HUES6 (cell line): ENCODE measurements at regions not wholly inside any gene's neighbourhood (a gene's known extent, or its start where the extent isn't known, plus 50 kb on each side); places are given as distances from the start of the nearest gene placed in this dataset.

Experiments used
- H3K27ac ChIP-seq: 2 replicates; pipeline ENCODE4 v1.7.0; 2013; ENCODE audit warnings: low read depth, mild to moderate bottlenecking, low read length, inconsistent platforms
- H3K27me3 ChIP-seq: 2 replicates; pipeline ENCODE4 v1.6.1; 2013; ENCODE audit warnings: low read length; ENCODE audit not compliant: control insufficient read depth, insufficient read depth
- H3K36me3 ChIP-seq: 2 replicates; pipeline ENCODE4 v1.6.1; 2013; ENCODE audit warnings: low read length; ENCODE audit not compliant: control insufficient read depth, insufficient read depth
- H3K4me1 ChIP-seq: 2 replicates; pipeline ENCODE4 v1.6.1; 2013; ENCODE audit warnings: low read length; ENCODE audit not compliant: control insufficient read depth, insufficient read depth
- H3K4me3 ChIP-seq: 2 replicates; pipeline ENCODE4 v1.5.1; 2013; ENCODE audit warnings: low read depth, low read length
- H3K9ac ChIP-seq: one replicate; pipeline ENCODE4 v1.6.1; 2013; ENCODE audit warnings: mild to moderate bottlenecking, low read length
- H3K9me3 ChIP-seq: 2 replicates; pipeline ENCODE4 v1.6.1; 2013; ENCODE audit warnings: low read depth, low read length; ENCODE audit not compliant: control insufficient read depth, insufficient read depth

DNA sequence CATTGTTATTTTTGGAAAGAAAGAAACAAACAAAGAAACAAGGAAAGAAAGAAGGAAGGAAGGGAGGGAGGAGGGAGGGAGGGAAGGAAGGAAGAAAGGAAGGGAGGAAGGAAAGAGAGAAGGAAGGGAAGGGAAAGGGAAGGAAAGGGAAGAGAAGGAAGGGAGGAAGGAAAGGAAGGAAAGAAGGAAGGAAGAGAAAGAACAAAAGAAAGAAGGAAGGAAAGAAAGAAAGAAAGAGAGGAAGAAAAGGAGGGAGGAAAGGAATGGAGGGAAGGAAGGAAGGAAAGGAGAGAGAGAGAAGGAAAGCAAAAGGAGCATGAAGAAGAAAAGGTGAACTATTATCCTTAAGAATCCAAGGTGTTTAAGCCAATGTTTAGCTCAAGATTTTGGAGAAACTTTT, 262.7 kb upstream of the STT3B start:
- Histone ChIP-seq H3K27me3 (no peaks in the 10 kb centered on the region), H3K9ac (no peak overlapping the region), H3K4me3 (no peak overlapping the region), H3K9me3 (no peaks in the 10 kb centered on the region), H3K4me1 (no peaks in the 10 kb centered on the region), H3K27ac (no peak overlapping the region), H3K36me3 (no peaks in the 10 kb centered on the region)

DNA sequence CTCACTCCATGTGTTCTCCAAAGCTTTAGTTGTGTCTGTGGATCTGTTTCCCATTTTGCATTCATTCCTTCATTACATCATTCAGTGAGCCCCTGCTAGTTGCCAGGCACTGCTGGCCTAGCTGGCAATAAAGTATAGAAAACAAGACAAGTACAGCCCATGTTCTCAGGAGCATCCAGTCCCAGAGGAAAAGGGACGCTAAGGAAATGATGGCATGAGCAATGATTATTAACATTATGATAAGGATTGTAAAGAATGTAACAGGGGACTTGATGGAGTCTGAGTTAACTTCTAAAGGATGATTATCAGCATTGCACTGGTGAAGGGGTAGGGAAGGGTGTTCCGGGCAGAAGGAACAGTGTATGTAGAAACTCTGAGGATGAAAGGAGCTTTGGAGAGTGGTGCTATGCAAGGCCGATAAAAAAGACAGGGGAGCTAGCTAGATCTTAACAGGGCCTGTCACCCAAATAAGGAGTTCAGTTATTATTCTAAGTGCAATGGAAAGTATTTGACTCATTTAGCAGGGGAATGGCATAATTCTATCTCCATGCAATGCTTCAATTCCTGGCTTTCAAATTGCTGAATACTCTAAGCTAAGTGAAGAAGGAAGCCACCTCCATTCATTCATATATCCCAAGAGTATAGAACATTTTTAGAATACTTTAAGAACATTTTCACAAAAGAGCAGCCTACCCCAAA, 258.2 kb upstream of the STT3B start:
- no peak overlapping the region for H3K4me3 ChIP-seq
- no peaks in the 10 kb centered on the region for H3K9me3 ChIP-seq
- no peaks in the 10 kb centered on the region for H3K27me3 ChIP-seq
- no peak overlapping the region for H3K9ac ChIP-seq
- H3K4me1 ChIP-seq = peaks cover 3% of the 10 kb centered on the region; the same call in 1 of the 2 replicates
- H3K27ac ChIP-seq = no peak overlapping the region
- H3K36me3 ChIP-seq = no peaks in the 10 kb centered on the region

GRCh38 chr3:31275038-31275572, 257.6 kb upstream of the STT3B start:
- H3K4me1 ChIP-seq = peaks cover 3% of the 10 kb centered on the region; the same call in 1 of the 2 replicates
- H3K9ac ChIP-seq = no peak overlapping the region
- no peak overlapping the region for H3K4me3 ChIP-seq
- no peaks in the 10 kb centered on the region for H3K9me3 ChIP-seq
- no peaks in the 10 kb centered on the region for H3K36me3 ChIP-seq
- no peak overlapping the region for H3K27ac ChIP-seq
- H3K27me3 ChIP-seq = no peaks in the 10 kb centered on the region

DNA sequence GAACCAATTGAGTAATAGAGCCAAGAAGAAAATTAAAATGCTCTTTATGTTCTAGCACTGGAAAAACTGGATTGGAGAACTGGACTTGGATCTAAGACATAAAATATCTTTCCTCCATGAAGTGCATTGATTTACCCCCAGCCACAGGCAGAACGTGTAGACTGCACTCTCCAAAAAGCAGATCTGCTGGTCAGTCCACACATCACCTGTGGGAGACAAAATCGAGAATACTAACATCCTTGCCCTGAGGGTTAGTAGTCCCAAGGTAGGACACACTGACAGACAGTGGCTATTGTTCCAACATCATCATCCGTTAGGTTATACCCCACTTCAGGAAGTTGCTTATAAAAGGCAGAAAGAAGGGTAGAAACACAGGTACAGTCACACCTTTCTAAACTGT, 257.1 kb upstream of the STT3B start:
- Histone ChIP-seq H3K27me3 (no peaks in the 10 kb centered on the region), H3K9ac (no peak overlapping the region), H3K4me1 (peaks cover 3% of the 10 kb centered on the region; the same call in 1 of the 2 replicates), H3K36me3 (no peaks in the 10 kb centered on the region), H3K4me3 (no peak overlapping the region), H3K27ac (no peak overlapping the region), H3K9me3 (no peaks in the 10 kb centered on the region)

GRCh38 chr3:31277582-31277981, 255.1 kb upstream of the STT3B start:
- no peaks in the 10 kb centered on the region for H3K36me3 ChIP-seq
- H3K27ac ChIP-seq = no peak overlapping the region
- H3K4me3 ChIP-seq = no peak overlapping the region
- no peaks in the 10 kb centered on the region for H3K27me3 ChIP-seq
- no peak overlapping the region for H3K9ac ChIP-seq
- peaks cover 3% of the 10 kb centered on the region; the same call in 1 of the 2 replicates for H3K4me1 ChIP-seq
- H3K9me3 ChIP-seq = no peaks in the 10 kb centered on the region

DNA sequence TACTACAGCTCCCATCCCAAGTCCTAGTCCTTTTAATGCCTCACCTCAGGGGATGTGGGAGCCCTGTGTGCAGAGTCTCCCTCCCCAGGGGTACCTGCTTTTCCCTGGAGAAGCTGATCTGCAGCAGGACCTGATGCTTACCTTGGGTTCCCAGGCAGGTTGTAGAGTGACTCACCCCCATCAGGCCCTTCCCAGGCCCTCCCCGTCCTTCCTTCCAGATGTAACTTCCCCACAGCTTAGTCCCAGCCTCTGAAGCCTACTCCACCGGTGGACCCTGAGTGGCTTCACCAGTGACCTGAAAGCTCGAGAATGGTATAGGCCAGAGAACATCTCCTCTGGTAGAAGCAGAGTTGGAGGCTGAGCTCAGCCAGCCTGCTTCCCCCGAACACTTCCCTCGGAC, 254.2 kb upstream of the STT3B start:
- H3K9me3 ChIP-seq = no peaks in the 10 kb centered on the region

DNA sequence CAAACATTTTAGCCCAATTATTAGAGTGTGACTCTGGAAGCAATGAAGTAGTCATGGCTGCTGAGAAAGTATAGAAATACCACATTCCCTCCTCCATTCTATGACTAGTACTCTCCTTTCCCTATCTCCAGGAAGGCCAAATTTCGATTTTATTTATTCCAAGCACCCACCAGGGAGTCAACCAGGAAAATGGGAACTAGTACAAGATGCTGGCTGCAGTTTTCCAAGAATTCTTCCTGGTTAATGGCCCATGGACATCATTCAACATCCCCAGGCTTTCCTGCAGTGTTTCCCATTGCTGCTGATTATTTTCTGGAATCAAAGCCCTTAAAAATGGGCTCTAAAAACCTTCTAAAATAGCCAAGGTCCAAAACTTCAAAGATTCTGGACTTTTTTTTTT, 247.9 kb upstream of the STT3B start:
- Histone ChIP-seq H3K27me3 (no peaks in the 10 kb centered on the region), H3K36me3 (no peaks in the 10 kb centered on the region), H3K4me1 (peaks cover 17% of the 10 kb centered on the region), H3K9ac (no peak overlapping the region), H3K9me3 (no peaks in the 10 kb centered on the region), H3K27ac (no peak overlapping the region), H3K4me3 (no peak overlapping the region)

More for the DNA sequence above, 254.2 kb upstream of the STT3B start:
- no peak overlapping the region for H3K27ac ChIP-seq
- H3K4me3 ChIP-seq = no peak overlapping the region
- no peak overlapping the region for H3K9ac ChIP-seq
- H3K4me1 ChIP-seq = peaks cover 3% of the 10 kb centered on the region; the same call in 1 of the 2 replicates
- no peaks in the 10 kb centered on the region for H3K27me3 ChIP-seq
- H3K36me3 ChIP-seq = no peaks in the 10 kb centered on the region

DNA sequence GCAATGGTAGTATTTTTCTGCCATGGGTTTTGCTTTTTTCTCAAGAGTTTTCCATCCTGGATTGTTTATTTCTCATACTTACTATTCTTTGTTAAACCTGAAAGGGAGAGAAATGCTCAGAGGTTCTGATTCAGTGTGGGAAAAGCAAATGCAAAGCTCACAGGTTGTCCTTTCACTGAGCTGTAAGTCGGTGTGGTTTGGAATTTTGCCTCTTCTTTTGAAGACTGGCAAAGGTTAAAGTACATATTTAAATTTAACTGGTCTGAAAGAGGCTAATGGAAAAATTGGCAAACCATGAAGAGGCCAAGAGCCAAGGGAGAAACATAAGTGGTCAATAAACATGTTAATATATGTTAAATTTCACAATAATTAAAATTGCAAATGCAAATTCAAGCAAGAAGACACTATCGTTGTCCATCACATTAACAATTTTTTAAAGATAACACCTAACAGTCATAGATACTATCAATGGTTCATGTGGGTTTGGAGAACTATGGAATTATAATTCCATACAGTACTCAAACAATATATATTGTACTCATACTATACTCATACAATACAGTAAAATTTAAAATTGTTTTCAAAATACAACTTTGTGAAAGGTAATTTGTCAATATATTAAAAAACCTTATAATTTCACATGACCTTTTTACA, 246.8 kb upstream of the STT3B start:
- no peaks in the 10 kb centered on the region for H3K36me3 ChIP-seq
- no peaks in the 10 kb centered on the region for H3K9me3 ChIP-seq
- H3K4me3 ChIP-seq = no peak overlapping the region
- peaks cover 22% of the 10 kb centered on the region for H3K4me1 ChIP-seq
- no peaks in the 10 kb centered on the region for H3K27me3 ChIP-seq
- H3K27ac ChIP-seq = no peak overlapping the region
- H3K9ac ChIP-seq = no peak overlapping the region

DNA sequence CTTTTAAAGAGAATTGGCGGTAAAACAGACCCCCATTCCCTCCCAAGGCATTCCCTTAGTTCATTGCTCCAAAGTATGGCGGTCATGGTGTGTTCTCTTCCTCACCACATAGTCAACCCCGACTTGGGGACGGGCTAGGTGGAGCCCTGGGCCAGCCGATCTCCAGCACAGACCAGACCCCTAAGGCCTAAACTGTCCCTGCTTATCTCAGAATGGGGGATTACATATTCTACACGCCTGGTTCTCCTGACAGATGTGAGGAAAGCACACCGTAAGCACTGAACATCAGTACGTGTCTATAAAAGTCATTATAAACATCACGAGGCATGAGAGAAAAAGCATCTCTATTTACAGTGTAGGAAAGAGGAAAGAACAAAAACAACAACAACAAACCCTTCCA, 244.5 kb upstream of the STT3B start:
- Histone ChIP-seq H3K27me3 (no peaks in the 10 kb centered on the region), H3K36me3 (no peaks in the 10 kb centered on the region), H3K4me3 (no peak overlapping the region), H3K27ac (no peak overlapping the region; the same call in 1 of the 2 replicates), H3K9ac (no peak overlapping the region), H3K4me1 (peaks cover 23% of the 10 kb centered on the region), H3K9me3 (no peaks in the 10 kb centered on the region)

DNA sequence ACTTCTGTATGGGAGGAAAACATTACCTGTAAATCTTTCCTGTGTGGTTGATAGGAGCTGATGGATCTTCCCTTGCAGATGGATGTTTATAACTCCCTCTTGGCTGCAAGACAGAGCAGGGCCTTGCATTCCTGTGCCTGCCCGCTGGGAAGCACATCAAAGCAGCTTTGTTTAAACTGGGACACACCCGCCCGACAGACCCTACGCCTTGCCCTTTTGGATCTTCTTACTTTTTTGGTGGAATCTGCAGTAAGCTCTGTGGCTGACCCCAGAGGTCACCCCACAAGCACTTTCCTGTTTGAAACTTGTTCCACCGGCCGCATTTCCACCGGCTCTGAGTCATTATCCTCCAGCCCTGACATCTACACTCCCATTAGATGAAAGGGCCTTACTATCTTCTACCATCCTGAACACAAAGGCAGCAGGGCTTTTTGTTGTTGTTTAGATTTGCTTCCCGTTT, 244.1 kb upstream of the STT3B start:
- H3K36me3 ChIP-seq = no peaks in the 10 kb centered on the region
- peaks cover 23% of the 10 kb centered on the region for H3K4me1 ChIP-seq

DNA sequence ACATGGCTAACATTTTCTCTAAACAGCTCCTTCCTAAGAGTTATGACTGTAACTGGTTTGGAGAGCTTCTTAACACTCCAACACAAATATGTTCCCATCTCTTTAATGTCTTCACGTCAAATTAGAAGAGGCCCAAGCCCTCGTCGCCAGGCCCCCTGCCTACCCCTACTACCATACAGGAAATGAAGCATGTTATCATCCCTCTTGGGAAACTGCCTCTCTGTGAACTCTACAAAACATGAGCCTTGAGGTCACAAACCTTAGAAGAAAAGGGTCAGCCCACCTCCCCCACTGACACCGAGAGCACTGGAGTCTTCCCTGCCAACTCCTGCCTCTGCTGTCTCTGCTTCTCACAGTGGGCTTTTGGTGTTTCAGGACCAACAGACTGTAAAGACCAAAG, 243.1 kb upstream of the STT3B start:
- Histone ChIP-seq H3K9me3 (no peaks in the 10 kb centered on the region), H3K9ac (no peak overlapping the region), H3K27ac (no peak overlapping the region), H3K36me3 (no peaks in the 10 kb centered on the region), H3K4me1 (peaks cover 24% of the 10 kb centered on the region), H3K27me3 (no peaks in the 10 kb centered on the region), H3K4me3 (no peak overlapping the region)

More for the DNA sequence above, 244.1 kb upstream of the STT3B start:
- Histone ChIP-seq H3K27me3 (no peaks in the 10 kb centered on the region), H3K9ac (no peak overlapping the region), H3K4me3 (no peak overlapping the region), H3K27ac (no peak overlapping the region; the same call in 1 of the 2 replicates), H3K9me3 (no peaks in the 10 kb centered on the region)
